MV-4-11 (cell line): ENCODE measurements at regions not wholly inside any gene's neighbourhood (a gene's known extent, or its start where the extent isn't known, plus 50 kb on each side); places are given as distances from the start of the nearest gene placed in this dataset.

Experiments used
- DNase-seq: peaks from one replicate; lab custom pipeline; 2025; lab: John Stamatoyannopoulos, UW

DNA sequence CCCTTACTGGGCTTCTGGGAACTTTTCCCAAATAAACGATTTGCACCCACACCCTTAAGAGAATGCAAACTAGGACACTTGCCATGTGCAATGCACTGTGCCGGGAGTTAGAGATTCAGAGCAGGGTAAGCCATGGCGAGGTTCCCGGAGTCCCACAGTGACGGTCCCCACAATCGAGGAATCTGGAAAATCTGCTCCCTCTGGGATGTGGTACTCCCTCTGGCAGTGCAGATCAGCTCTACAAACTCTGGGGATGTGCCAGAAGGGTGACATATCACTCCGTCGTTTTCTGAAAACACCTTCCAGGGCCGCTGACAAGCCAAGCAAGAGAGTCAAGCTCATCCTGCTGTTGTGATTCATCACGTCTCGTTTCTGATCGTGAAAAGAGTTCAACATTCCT, 537.5 kb downstream of the BCOR start:
- DNase-seq, result no peak

DNA sequence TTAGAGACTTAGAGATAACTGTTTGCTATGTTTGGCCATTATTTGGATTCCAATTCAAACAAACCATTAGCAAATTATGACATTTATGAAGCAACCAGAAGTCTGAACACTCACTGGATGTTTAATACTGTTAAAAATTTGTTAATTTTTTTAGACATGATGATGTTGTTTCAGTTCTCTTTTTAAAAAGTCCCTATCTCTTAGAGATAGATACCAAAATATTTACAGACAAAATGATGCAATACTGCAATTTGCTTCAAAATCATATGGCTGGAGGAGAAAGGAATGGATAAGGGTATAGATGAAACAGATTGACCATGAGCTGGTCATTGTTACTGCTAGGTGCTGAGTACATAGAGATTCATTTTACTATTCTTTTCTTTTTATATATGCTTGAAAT, 534.6 kb downstream of the BCOR start:
- peak; percentile 56 for DNase-seq

DNA sequence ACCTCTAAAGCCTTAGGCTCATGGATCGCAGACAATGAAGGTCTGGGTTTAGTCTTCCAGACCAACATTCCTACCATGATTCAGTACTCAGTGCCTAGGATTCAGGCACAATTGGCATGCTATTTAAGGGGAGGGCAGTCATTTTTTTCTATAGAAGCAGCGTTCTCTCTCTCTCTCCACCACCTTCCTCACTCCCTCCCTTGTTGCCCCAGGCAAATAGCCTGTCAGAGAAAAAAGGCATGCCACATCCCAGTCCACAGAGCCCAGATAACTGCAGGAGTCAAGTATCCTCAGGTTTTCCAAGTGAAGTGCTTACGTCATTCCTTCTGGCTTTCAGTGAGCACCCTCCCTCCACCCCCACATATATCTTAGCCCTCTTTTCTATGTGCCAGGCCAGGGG, 533.0 kb downstream of the BCOR start:
- DNase-seq, result no peak

DNA sequence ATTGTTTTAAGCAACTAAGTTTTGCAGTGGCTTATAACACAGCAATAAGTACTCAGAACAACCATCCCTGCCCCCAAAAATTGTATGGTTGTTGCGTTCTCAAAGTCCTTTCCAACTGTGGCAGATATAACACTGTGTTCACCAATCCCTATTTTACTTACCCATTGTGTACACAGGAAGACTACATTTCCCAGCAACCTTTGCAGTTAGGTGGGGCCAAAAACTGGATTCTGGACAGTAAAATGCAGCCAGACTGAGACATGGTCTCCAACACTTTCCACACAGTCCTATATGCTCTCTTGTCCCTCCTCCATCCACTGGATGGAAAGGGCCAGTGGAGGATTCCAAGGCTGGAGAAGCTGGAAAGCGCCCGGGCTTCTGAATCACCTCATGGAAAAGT, 523.6 kb downstream of the BCOR start:
- DNase-seq, result no peak

DNA sequence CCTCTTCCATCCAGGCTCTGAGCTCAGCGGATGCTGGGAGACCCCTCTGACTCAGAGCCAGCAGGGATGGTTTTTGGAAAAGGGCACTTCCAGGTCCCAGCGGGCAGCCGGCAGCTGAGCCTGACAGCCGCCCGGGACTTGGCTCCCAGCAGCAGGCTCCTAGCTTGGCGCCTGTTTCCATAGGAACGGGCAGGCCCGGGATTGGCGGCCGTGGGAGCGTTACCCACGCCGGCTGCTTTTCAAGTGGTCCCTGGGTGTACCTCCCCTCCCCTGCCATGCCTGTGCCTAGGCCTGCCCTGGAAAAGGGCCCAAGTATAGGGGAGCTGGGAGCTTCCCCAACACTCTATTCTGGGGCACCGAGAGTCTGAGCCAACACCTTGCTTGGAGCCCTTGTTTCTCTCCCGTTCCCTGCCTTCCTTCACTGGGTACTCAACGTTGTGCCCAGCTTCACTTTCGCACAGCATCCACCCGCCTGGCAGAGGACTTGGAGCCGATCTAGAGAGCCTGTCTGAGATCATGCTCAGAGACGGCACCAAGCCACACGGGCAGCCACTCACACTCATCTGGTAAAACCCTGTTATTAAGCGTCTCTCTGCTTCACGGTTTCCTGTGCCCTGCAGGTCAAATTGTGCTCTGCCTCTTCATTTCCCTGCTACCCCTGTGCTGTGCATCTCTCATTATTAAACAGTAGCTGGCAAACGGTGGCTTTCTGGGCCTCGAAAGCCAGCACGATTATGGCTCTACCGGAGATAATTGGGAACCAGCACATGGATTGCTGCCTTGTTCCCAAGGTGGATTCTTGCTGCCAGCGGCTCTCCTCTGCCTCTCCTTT, 521.5 kb downstream of the BCOR start:
- no peak for DNase-seq

DNA sequence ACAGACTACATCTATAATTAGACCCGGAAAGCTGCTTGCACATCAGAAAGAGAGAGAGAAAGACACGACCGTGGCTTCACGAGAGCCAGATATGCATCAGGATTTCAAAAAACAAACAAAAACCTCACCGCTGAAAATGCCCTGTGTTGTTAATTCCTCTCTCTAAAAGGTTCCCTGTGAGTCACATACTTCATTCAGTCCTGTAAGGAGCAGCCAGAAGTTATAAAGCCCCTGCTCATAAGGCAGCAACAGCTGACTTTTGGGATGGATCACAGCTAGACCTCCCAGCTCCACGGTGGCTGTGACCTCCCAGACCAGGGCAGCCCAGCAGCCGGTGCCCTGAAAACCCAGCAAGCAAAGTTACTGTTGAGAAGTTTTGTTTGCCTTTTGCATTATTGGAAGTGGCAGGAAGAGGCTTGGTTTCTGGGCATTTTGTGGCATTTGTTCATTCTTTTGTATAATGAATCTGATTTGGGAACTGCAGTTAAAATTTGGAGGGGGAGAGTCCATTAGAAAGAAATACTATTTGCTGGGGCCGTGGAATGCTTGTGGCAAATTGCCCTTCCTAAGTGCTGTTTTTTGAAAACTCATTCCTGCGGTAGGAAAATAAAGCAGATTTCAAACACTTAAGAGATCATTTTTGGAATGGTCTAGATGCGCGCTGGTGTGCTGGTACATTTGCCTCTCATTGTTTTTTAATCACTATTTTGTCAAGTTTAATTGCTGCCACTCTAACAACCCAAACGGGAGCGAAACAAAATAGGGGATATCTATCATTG, 520.4 kb downstream of the BCOR start:
- DNase-seq, result no peak

DNA sequence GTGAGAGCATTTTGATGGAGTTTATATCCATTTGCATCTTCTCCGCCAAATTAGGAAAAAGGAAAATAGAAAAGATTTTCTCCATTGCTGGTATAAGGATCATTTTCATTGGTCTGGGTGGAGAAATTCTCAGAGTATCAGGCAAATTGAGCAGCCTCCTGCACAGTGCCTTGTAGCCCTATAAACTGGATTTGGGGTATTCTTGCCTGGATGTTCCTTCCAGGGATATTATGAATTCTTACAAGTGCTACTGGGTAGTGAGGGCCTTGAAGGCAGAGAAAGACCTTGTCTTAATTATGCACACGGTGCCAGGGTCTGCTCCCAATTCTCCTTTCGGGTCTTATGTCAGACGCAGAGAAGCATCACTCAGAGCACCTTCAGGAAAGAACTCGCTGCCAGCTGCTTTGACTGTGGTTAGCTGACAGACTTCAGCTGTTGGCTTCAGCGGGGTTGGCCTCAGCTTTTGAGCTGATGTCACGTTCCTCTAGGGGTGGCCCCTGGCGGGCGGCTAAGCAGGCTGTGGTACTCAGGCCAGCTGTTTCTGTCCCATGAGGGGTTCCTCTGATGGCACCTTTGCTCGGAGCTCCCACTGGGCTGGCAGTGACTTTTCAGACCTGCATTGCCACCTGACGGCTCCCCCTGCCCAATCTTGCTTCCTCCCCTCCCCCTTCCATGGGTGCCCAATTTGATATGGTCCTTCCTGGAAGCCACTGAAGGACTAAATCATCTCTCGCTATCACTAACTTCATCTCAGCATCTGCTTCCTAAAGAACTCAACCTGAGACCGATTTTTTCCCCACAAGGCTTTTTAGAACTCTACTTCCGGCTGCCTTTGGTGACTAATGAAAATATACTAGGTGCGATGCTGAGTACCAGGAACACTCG, 519.5 kb downstream of the BCOR start:
- DNase-seq, result peak; percentile 55

DNA sequence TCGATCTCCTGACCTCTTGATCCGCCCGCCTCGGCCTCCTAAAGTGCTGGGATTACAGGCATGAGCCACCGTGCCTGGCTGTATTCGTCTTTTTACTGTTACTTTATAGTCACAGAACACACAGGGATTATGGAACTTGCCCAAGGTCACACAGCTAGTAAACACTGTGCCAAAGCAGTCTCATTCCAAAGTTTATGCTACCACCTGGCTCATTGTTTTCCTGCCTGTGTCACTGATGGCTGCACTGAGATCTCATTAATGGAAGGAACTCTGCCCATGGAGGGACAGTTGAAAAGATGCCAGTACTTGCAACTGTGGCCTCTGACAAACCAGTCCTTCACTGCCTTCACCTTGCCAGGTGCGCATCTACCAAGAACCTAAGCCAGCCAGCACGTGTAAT, 517.7 kb downstream of the BCOR start:
- no peak for DNase-seq

DNA sequence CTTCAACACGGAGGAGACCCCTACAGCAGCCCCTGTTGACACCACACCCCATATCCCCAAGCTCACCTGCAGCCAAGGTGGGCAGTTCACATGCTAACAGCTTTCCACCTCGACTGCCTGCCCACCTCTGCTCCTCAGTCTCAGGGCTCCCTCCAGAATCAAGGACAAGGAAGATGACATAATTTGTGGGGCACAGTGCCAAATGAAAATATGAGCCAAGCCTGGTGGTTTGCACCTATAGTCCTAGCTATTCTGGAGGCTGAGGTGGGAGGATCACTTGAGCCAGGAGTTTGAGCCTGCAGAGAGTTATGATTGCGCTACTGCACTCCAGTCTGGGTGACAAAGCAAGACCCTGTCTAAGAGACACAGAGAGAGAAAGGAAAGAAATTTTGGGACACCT, 516.3 kb downstream of the BCOR start:
- no peak for DNase-seq

DNA sequence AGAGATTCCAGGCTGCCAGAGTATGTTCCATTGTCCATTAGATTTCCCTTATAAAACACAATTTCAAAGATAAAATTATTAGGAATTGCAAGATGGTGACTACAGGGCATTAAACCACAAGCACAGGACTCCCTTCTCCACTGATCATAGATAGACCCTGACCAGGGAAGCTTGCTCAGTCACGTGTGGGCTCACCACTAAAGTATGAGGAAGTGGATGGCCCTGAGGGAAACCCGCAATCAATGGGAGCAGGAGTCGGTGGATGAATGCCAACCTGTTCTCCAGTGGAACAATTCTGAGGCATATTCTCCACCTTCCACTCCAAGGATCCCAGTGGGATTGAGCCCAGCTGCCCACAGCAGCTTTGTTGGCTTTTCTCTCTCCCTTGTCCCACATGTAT, 515.7 kb downstream of the BCOR start:
- DNase-seq, result peak; percentile 16

DNA sequence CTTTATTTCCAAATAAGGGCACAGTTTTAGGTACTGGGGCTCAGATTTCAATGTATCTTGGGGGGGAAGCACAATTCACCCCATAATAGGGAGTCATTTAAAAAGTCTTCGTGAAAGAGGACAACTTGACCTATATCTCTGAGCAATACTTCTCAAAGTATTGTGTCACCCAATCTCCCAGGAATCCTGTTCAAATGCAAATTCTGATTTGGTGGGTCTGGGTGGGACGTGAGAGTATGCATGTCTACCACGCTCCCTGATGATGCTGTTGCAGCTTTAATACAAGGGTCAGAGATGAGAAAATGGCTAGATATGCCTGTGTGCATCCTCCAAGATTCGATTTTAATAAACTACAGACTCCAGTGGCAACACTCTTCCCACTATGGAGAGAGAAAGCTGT, 514.8 kb downstream of the BCOR start:
- DNase-seq, result no peak

DNA sequence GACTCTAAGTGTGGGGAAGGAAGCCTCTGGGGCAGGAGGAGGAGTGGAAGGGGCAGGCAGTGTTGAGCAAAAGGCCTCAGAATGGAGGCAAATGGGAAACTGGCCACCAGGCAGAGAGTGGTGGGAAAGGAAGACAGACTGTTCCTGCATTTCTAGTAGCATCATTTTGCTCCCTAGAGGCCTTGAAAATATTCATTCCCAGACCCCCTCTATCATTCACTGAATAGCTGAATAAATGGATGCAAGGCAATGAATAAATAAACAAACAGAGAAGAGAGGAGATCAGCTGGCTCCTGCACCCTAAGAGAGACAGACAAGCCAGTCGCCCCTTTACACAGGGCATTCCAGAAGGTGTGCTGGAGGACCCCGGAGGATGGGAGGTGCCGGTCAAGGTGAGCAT, 511.9 kb downstream of the BCOR start:
- no peak for DNase-seq

DNA sequence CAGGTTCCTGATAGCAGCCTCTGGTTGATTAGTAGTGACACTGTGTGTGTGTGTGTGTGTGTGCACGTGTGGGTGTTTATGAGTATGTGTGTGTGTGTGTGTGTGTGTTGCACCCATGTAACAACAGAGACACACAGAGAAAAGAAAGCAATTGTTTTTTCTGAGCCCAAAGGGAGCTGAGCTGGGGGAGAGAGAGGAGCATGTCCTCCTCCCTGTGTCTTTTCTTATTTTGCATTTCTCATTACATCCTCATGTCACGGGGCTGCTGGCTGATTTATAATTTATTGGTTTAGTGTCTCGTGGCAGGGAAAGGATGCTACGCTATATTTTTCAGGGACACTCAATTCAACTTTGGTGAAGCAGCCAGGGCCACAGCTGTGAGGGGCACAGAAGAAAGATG, 511.4 kb downstream of the BCOR start:
- no peak for DNase-seq

DNA sequence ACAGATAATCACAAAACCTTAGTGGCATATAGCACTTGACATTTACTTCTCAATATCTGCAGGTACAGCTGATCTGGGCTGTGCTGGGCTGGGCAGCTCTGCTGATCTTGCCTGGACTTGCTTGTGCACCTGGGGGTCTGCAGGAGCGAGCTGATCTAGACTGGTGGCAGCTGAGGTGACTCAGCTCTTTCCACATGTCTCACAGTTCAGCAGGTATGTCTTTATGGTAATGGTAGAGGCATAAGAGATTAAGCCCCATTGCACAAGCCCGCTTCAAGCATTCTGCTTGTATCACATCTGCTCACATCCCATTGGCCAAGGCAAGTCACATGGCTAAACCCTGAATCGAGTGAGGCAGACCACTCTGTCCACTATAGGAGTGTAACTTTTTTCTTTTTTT, 506.7 kb downstream of the BCOR start:
- DNase-seq, result no peak

DNA sequence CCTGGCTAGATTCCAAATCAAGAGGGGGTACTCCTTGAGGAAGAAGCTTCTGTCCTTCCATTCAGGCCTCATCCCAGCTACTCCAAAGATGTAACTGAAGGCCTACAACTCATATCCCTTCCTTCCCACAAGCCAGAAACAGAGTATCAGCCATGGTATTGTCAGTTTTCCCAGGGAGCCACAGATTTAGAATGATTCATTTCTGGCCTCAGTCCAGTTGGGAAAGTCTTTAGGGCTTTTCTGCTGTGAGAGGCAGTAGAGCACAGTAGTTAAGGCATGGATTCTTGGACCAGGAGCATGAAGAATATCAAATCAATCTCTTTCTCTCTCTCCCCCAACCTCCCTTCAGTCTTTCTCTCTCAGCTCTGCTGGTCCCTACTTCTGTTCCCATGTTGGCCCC, 505.0 kb downstream of the BCOR start:
- no peak for DNase-seq

DNA sequence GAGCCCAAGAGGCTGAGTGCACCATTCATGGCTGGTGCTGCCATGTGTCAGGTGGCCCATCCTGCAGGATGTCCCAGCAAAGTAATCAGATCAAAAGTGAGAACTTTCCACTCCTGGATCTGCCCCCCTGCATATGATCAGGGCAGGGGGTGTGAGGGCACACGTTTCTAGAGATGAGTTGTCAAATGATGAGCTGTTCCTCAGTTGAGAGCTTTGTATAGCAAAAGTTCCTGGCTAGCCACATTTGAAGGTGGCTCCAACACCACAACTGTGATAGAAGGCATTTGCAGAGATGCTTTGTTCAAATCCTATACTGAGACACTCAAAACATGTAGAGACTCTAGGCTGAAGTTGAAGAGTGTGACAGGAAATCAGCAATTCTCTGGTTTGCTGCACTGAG, 501.8 kb downstream of the BCOR start:
- no peak for DNase-seq

DNA sequence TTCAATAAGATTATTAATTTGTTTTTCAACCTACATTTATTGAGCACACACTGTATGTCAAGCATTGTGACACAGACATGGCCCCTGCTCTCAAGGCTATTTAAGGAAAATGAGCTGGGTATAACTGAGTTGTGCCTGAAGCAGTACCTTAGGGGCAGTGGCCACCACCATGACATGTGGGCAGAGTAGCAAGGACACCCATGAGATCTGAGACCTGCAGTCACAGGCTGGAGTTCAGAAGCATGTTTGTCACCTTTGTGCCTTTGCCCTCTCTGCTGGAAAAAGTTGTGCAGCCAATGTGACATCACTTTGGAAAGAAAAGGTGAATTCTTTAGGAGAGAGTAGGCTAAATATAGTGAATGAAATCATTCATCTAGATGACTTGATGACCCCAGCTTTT, 501.3 kb downstream of the BCOR start:
- DNase-seq, result no peak

DNA sequence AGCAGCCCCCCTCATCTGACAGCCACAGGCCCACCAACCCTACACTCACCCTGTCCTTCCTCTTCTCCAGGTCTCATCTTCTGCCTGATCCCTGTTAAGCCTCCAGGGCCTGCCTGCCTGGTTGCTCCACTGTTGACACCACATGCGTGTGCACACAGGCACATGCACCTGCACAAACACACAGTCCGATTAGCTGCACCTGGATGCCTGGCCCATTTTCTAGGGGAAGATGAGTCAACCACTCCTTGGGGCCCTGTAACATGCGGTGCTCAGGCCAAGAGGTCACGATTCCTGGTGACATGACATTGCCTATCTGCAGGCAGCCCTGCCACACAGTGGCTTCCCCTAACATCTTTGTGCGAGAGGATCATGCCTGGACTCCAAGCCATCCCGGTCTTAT, 498.4 kb downstream of the BCOR start:
- DNase-seq, result no peak

DNA sequence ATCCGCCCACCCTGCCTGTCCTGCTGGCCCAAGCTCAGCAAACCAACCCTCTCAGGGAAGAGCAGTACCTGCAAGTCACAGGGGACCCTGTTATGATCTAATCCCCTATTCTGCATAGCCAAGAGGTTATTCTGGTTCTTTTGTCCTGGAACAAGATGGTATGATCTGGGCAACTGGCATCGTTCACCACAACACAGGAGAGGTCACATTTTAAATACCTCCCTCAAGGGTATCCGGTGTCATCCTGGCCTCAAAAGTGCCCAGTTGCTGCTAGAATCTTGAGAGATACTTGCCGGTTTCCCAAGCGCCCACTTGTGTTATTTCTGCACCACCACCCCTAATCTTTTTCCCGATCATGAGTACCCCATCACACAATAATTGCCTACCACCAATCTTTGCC, 497.5 kb downstream of the BCOR start:
- DNase-seq, result no peak

DNA sequence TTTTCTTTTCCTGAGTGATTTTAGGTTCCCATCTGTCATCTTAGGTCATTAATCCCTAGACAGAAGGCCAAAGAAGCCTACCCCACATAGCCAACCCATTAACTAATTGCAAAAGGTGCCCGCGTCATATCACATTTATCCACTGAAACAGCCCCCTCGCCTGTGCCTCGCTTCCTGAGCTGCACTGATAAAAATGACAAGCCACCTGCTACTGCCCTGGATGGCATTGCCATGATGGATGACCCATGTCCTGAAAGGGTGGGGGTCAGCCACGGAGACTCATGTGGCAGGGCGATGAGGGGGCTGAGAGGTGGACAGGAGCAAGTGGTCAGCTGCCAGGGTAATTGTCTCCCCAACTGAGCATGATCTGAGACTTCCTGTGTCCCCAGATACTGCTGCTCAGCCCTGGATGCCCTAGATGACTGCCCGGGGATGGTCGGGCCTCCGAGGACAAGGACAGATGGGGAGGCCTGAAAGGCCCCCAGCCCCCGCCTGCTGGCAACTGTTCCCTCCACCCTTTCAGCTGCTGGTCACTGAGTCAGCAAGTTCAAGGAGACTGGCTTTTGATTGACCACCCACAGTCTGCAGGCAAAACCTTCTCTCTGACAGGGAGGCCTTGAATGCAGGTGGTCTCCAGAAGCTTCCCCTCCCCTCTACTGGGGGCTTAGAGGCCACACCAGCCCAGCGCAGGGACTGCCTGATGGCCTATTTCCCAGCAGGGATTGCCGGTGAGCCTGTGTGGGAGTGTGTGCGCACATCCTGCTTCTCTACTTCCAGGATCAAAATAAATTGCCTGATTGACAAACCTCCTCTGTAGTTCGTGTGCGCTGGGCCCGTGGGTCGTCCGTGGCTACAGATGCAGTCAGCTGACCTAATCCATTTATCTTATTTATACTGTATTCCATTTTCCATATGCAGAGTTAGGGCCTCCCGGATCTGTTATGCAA, 496.3 kb downstream of the BCOR start:
- no peak for DNase-seq

DNA sequence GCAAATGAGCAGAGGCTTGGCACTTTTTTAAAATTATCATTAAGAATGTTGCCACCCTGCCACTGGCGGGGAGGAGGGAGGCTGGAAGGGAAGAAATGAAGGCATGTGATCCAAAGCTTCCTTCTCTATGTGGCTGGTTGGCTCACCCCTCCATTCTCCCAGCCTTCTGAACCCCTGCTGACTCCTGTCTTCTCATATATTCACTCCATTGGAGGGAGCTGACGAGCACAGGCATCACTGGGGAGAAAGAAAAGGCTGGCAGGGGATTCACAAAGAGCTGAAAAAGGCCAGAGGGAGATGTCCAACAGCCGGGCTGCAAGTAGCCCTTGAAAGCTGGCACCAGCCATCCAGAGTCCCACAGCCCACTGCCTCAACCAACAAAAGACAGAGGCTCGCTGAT, 495.6 kb downstream of the BCOR start:
- DNase-seq, result no peak

DNA sequence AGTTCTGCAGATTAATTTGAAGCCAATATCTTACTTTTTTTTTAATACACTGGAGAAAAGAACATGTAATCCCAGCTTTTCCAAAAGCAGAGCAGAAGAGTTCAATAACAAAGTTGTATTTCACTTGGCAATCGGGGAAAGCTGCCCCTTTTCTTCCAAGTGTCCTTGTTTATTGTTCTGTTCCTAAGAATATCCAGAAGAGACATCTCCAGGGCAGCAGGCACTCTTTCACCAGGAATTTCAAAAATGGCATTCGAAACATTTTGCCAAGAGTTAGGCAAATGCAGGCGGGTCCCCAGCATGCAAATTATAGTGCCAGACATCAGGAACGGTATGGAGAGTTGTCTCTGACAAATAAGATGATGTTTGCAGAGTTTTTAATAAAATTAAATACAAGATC, 494.5 kb downstream of the BCOR start:
- DNase-seq, result no peak
